Prostate gland (tissue), 2 donors: ENCODE measurements at regions not wholly inside any gene's neighbourhood (a gene's known extent, or its start where the extent isn't known, plus 50 kb on each side); places are given as distances from the start of the nearest gene placed in this dataset.

Source experiments
- POLR2A ChIP-seq: fragments of 450-650 bp; IDR thresholded peaks from one replicate; pipeline ENCODE4 v1.6.1; 2016; ENCODE audit warnings: antibody characterized with exemption, mild to moderate bottlenecking
- TF ChIP-seq, protein P1 (sequence below), 4 experiments: fragments of 200-600 bp in 2 of 4; fragments of 450-650 bp in 2 of 4; sonication (generic) in 2 of 4; IDR thresholded peaks; 1 replicate in 3 of 4; 2 replicates in 1 of 4; pipeline ENCODE4 v1.5.1; 2016 to 2019; ENCODE audit warnings: antibody characterized with exemption in 4 of 4, mild to moderate bottlenecking in 2 of 4, moderate library complexity in 2 of 4

DNA sequence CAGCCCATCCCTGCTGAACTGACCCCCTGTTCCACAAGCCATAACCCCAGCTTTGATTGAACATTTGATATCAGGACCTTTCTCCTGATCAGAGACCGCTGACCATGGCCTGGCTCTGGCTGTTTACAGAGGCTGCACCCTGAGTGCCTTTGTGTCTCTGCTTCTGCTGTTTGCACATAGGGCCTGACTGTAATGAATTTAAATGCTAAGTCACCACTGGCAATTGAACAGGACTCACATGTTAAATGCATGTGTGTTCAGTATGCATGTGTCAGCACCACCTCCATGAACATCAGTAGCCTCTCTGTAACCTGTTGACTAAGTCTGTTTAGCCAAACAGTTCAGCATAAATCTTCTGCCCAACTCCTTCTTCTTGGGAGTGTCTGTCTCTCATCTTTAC is 690.3 kb downstream of the TMEM121 start:
- TF ChIP-seq POLR2A: no peak
- TF ChIP-seq, protein P1, sequence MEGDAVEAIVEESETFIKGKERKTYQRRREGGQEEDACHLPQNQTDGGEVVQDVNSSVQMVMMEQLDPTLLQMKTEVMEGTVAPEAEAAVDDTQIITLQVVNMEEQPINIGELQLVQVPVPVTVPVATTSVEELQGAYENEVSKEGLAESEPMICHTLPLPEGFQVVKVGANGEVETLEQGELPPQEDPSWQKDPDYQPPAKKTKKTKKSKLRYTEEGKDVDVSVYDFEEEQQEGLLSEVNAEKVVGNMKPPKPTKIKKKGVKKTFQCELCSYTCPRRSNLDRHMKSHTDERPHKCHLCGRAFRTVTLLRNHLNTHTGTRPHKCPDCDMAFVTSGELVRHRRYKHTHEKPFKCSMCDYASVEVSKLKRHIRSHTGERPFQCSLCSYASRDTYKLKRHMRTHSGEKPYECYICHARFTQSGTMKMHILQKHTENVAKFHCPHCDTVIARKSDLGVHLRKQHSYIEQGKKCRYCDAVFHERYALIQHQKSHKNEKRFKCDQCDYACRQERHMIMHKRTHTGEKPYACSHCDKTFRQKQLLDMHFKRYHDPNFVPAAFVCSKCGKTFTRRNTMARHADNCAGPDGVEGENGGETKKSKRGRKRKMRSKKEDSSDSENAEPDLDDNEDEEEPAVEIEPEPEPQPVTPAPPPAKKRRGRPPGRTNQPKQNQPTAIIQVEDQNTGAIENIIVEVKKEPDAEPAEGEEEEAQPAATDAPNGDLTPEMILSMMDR (IDR thresholded peaks at IDR 0.05): no peak
